K562 (cell line): ENCODE measurements at regions not wholly inside any gene's neighbourhood (a gene's known extent, or its start where the extent isn't known, plus 50 kb on each side); places are given as distances from the start of the nearest gene placed in this dataset.

Experiments used
- ATAC-seq: fragments of 200-7000 bp; cut with Tn5 transposase; 3 replicates; pipeline ENCODE4 v1.9.1; 2020; ENCODE audit warnings: moderate library complexity
- BruUV-seq: library from RNA; stranded (reverse); fragments of 400-500 nt; replicated peaks from 2 replicates; lab custom pipeline; 2021; lab: Mats Ljungman, UMichigan
- CTCF ChIA-PET: fragments of 300-600 bp; formaldehyde crosslinking; extraction: SDS; loops from one replicate; lab custom pipeline; 2021; ENCODE audit warnings: low intra/inter-chr PET ratio; lab: Yijun Ruan, JAX
- POLR2A ChIA-PET: fragments of 300-600, 350-650 bp; sonication (Branson Sonifier 250); formaldehyde crosslinking; extraction: SDS; loops from one replicate; lab custom pipeline; 2021; ENCODE audit warnings: antibody characterized with exemption, inconsistent platforms; lab: Yijun Ruan, JAX
- DNase-seq, 4 experiments: peaks; one replicate each; pipeline versions ENCODE4 v3.0.0 to v3.0.0-alpha.2; 2011 to 2018; ENCODE audit warnings: low spot score in 3 of 4, mixed read lengths in 3 of 4; ENCODE audit errors: extremely low read depth in 1 of 4
- FAIRE-seq: peaks from 2 replicates; lab custom pipeline; 2011; peaks lifted over from hg19 to GRCh38; lab: Jason Lieb, UNC
- H2AFZ ChIP-seq: 2 replicates; pipeline ENCODE4 v1.6.0; 2011; ENCODE audit warnings: low read depth, low read length, control low read depth, inconsistent platforms
- H3K27ac ChIP-seq: fragments of 200-600 bp; 3 replicates; pipeline ENCODE4 v1.8.0; 2011; ENCODE audit warnings: low read depth, mild to moderate bottlenecking, control low read depth, inconsistent platforms, low read length, moderate library complexity, mixed read lengths; ENCODE audit errors: extremely low read depth
- H3K27me3 ChIP-seq, 2 experiments: fragments of 300-600 bp in 1 of 2; 2 replicates in 1 of 2; 3 replicates in 1 of 2; pipeline versions ENCODE4 v1.6.0 to v1.8.0; 2011; ENCODE audit warnings: inconsistent platforms in 2 of 2, low read length in 2 of 2, mild to moderate bottlenecking in 1 of 2, mixed read lengths in 1 of 2, moderate library complexity in 1 of 2; ENCODE audit not compliant: control insufficient read depth in 2 of 2, insufficient read depth in 2 of 2
- H3K36me3 ChIP-seq: fragments of 300-600 bp; 3 replicates; pipeline ENCODE4 v1.8.0; 2011; ENCODE audit warnings: mild to moderate bottlenecking, low read length, inconsistent platforms; ENCODE audit not compliant: control insufficient read depth, insufficient read depth
- H3K4me1 ChIP-seq, 2 experiments: fragments of 200-600 bp in 1 of 2; replicated peaks in 1 of 2; 2 replicates in 1 of 2; 3 replicates in 1 of 2; pipeline versions ENCODE4 v1.5.1 to v1.8.0; 2011; ENCODE audit warnings: inconsistent platforms in 2 of 2, low read length in 2 of 2, mild to moderate bottlenecking in 1 of 2, mixed read lengths in 1 of 2, moderate library complexity in 1 of 2; ENCODE audit not compliant: control insufficient read depth in 2 of 2, insufficient read depth in 2 of 2
- H3K4me2 ChIP-seq: 2 replicates; pipeline ENCODE4 v1.6.1; 2011; ENCODE audit warnings: low read length, control low read depth, inconsistent platforms, mixed read lengths; ENCODE audit not compliant: insufficient read depth
- H3K4me3 ChIP-seq: fragments of 200-600 bp; sonication (generic), shearing (Covaris generic); 2 replicates; pipeline ENCODE4 v1.5.1; 2016; ENCODE audit warnings: control low read depth, inconsistent platforms
- H3K79me2 ChIP-seq: fragments of 200-600 bp; 3 replicates; pipeline ENCODE4 v1.8.0; 2011; ENCODE audit warnings: low read length, inconsistent platforms; ENCODE audit not compliant: control insufficient read depth, insufficient read depth
- H3K9ac ChIP-seq, 2 experiments: 2 replicates each; pipeline versions ENCODE4 v1.6.0 to v1.6.1; 2011; ENCODE audit warnings: low read depth in 2 of 2, low read length in 2 of 2, control low read depth in 1 of 2, inconsistent platforms in 1 of 2, mild to moderate bottlenecking in 1 of 2, mixed read lengths in 1 of 2; ENCODE audit not compliant: insufficient read depth in 1 of 2
- H3K9me1 ChIP-seq: one replicate; pipeline ENCODE4 v1.6.0; 2011; ENCODE audit warnings: inconsistent platforms, mild to moderate bottlenecking, low read length, moderate library complexity; ENCODE audit not compliant: control insufficient read depth, insufficient read depth
- H3K9me3 ChIP-seq: replicated peaks from 2 replicates; pipeline ENCODE4 v1.5.1; 2011; ENCODE audit warnings: low read depth, low read length, inconsistent platforms; ENCODE audit not compliant: control insufficient read depth, insufficient read depth
- H4K20me1 ChIP-seq: replicated peaks from 2 replicates; pipeline ENCODE4 v1.6.1; 2011; ENCODE audit warnings: low read length, inconsistent platforms, mixed read lengths; ENCODE audit not compliant: control insufficient read depth, insufficient read depth
- ATF4 ChIP-seq: fragments of 450-650 bp; formaldehyde crosslinking; IDR thresholded peaks from 2 replicates; pipeline ENCODE4 v1.4.0; 2022; ENCODE audit warnings: mild to moderate bottlenecking, moderate library complexity
- CREM ChIP-seq: IDR thresholded peaks from 2 replicates; pipeline ENCODE4 v1.6.1; 2014; ENCODE audit warnings: antibody characterized with exemption, low read depth
- HMBOX1 ChIP-seq: sonication (generic); IDR thresholded peaks from 2 replicates; pipeline ENCODE4 v1.6.1; 2016
- MBD1 ChIP-seq: fragments of 250-450 bp; sonication (Bioruptor Pico); IDR thresholded peaks from 2 replicates; pipeline ENCODE4 v1.8.0; 2022; ENCODE audit warnings: inconsistent platforms
- NFE2 ChIP-seq: IDR thresholded peaks from 2 replicates; pipeline ENCODE4 v1.6.1; 2014; ENCODE audit warnings: antibody characterized with exemption, low read depth
- SMARCE1 ChIP-seq: fragments of 450-650 bp; IDR thresholded peaks from 2 replicates; pipeline ENCODE4 v1.7.1; 2016; ENCODE audit warnings: mild to moderate bottlenecking
- XRCC4 ChIP-seq: IDR thresholded peaks from one replicate; pipeline ENCODE4 v1.6.1; 2011; ENCODE audit not compliant: insufficient read depth, insufficient read length; ENCODE audit errors: extremely low read depth
- ZNF586 ChIP-seq: fragments of 450-650 bp; formaldehyde crosslinking; conservative IDR thresholded peaks from 2 replicates; pipeline ENCODE4 v1.4.0; 2020; ENCODE audit warnings: mild to moderate bottlenecking, moderate library complexity
- WGBS: fragments of 100-300 bp; shearing (Covaris generic); methylation state at CpG from one replicate; pipeline ENCODE4 v1.1.6; 2016; ENCODE audit warnings: low coverage, mixed read lengths; ENCODE audit not compliant: insufficient coverage; ENCODE audit errors: missing lambda C conversion rate; 5-methylcytosine and 5-hydroxymethylcytosine counted together
- in situ Hi-C: fragments of 300-500 bp; cut with MboI; formaldehyde crosslinking; loops from 4 replicates; pipeline ENCODE4 v1.15.0; 2018; ENCODE audit warnings: inconsistent platforms, mixed read lengths
- intact Hi-C: fragments of 100-400 bp; cut with micrococcal nuclease; formaldehyde crosslinking; loops from 2 replicates; pipeline ENCODE4 v1.14.2; 2022
- TF ChIP-seq, protein P1 (sequence below): fragments of 200-600 bp; sonication (generic); IDR thresholded peaks from one replicate; pipeline ENCODE4 v1.6.1; 2012; ENCODE audit warnings: mild to moderate bottlenecking, low read depth, low read length, inconsistent platforms

DNA sequence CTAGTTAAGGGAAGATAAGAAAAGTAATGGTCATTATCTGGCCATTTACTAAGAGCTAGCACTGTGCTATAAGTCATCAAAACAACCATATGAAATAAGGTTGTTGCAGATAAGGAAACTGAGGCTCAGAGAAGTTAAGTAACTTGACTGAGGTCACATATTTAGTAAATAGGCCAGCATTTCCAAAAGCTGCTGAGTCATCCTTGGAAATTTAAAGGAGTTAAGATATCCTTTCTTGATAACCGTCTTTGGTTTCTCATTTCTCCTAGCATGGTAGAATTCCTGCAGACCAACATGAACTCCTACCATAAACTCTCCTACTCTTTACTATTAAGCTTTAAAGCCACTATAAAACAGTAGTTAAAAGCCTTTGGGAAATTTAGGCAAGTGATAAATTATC lies 85.0 kb upstream of the PDZRN3 start:
- 0% methylated on average over 1 of the region's 1 CpG for WGBS
- ChIA-PET POLR2A (no interaction called here), CTCF (no interaction called here)
- Histone ChIP-seq H4K20me1 (no peaks in the 10 kb centered on the region), H3K9me1 (no peaks in the 10 kb centered on the region), H3K4me1 (no peaks in the 10 kb centered on the region), H3K27me3 (no peaks in the 10 kb centered on the region), H3K9me3 (no peaks in the 10 kb centered on the region), H2AFZ (no peak overlapping the region), H3K4me2 (no peak overlapping the region), H3K36me3 (no peaks in the 10 kb centered on the region), H3K79me2 (no peaks in the 10 kb centered on the region), H3K4me3 (no peak overlapping the region), H3K27ac (no peak overlapping the region), H3K9ac (no peak overlapping the region)
- BruUV-seq: no TSS peak
- intact Hi-C loops: no loop called here
- in situ Hi-C loops: no loop called here
- DNase-seq (no peak), FAIRE-seq (no peak), ATAC-seq (no peak)
- TF ChIP-seq HMBOX1 (no peak), XRCC4 (no peak), CREM (no peak), ATF4 (no peak), SMARCE1 (no peak), NFE2 (peak; percentile 30; the same call in 1 of the 2 replicates), MBD1 (CRISPR knock-in tag) (no peak), ZNF586 (CRISPR knock-in tag) (no peak)
- TF ChIP-seq, protein P1, sequence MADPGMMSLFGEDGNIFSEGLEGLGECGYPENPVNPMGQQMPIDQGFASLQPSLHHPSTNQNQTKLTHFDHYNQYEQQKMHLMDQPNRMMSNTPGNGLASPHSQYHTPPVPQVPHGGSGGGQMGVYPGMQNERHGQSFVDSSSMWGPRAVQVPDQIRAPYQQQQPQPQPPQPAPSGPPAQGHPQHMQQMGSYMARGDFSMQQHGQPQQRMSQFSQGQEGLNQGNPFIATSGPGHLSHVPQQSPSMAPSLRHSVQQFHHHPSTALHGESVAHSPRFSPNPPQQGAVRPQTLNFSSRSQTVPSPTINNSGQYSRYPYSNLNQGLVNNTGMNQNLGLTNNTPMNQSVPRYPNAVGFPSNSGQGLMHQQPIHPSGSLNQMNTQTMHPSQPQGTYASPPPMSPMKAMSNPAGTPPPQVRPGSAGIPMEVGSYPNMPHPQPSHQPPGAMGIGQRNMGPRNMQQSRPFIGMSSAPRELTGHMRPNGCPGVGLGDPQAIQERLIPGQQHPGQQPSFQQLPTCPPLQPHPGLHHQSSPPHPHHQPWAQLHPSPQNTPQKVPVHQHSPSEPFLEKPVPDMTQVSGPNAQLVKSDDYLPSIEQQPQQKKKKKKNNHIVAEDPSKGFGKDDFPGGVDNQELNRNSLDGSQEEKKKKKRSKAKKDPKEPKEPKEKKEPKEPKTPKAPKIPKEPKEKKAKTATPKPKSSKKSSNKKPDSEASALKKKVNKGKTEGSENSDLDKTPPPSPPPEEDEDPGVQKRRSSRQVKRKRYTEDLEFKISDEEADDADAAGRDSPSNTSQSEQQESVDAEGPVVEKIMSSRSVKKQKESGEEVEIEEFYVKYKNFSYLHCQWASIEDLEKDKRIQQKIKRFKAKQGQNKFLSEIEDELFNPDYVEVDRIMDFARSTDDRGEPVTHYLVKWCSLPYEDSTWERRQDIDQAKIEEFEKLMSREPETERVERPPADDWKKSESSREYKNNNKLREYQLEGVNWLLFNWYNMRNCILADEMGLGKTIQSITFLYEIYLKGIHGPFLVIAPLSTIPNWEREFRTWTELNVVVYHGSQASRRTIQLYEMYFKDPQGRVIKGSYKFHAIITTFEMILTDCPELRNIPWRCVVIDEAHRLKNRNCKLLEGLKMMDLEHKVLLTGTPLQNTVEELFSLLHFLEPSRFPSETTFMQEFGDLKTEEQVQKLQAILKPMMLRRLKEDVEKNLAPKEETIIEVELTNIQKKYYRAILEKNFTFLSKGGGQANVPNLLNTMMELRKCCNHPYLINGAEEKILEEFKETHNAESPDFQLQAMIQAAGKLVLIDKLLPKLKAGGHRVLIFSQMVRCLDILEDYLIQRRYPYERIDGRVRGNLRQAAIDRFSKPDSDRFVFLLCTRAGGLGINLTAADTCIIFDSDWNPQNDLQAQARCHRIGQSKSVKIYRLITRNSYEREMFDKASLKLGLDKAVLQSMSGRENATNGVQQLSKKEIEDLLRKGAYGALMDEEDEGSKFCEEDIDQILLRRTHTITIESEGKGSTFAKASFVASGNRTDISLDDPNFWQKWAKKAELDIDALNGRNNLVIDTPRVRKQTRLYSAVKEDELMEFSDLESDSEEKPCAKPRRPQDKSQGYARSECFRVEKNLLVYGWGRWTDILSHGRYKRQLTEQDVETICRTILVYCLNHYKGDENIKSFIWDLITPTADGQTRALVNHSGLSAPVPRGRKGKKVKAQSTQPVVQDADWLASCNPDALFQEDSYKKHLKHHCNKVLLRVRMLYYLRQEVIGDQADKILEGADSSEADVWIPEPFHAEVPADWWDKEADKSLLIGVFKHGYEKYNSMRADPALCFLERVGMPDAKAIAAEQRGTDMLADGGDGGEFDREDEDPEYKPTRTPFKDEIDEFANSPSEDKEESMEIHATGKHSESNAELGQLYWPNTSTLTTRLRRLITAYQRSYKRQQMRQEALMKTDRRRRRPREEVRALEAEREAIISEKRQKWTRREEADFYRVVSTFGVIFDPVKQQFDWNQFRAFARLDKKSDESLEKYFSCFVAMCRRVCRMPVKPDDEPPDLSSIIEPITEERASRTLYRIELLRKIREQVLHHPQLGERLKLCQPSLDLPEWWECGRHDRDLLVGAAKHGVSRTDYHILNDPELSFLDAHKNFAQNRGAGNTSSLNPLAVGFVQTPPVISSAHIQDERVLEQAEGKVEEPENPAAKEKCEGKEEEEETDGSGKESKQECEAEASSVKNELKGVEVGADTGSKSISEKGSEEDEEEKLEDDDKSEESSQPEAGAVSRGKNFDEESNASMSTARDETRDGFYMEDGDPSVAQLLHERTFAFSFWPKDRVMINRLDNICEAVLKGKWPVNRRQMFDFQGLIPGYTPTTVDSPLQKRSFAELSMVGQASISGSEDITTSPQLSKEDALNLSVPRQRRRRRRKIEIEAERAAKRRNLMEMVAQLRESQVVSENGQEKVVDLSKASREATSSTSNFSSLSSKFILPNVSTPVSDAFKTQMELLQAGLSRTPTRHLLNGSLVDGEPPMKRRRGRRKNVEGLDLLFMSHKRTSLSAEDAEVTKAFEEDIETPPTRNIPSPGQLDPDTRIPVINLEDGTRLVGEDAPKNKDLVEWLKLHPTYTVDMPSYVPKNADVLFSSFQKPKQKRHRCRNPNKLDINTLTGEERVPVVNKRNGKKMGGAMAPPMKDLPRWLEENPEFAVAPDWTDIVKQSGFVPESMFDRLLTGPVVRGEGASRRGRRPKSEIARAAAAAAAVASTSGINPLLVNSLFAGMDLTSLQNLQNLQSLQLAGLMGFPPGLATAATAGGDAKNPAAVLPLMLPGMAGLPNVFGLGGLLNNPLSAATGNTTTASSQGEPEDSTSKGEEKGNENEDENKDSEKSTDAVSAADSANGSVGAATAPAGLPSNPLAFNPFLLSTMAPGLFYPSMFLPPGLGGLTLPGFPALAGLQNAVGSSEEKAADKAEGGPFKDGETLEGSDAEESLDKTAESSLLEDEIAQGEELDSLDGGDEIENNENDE: no peak
